Peyer's patch (tissue), 4 donors: ENCODE measurements at regions not wholly inside any gene's neighbourhood (a gene's known extent, or its start where the extent isn't known, plus 50 kb on each side); places are given as distances from the start of the nearest gene placed in this dataset.
"Not testable (repeated sequence)": the region's sequence is repeated elsewhere in the genome, so short reads cannot be mapped to it uniquely, and the experiment has no call there.

Source experiments
- DNase-seq, 3 donors: peaks; one replicate each; pipeline ENCODE4 v3.0.0-alpha.2; 2017 to 2019
- H3K27ac ChIP-seq, 4 donors: fragments of 200-600 bp; sonication (generic); one replicate each; pipeline ENCODE4 v1.5.1; 2016 to 2019
- H3K27me3 ChIP-seq, 2 donors: fragments of 200-600 bp; sonication (generic); one replicate each; pipeline ENCODE4 v1.5.1; 2019
- H3K36me3 ChIP-seq, 3 donors: fragments of 200-600 bp; sonication (generic); one replicate each; pipeline ENCODE4 v1.5.1; 2016 to 2019
- H3K4me1 ChIP-seq, 4 donors: fragments of 200-600 bp; sonication (generic); one replicate each; pipeline ENCODE4 v1.5.1; 2016 to 2019
- H3K4me3 ChIP-seq, 4 donors: fragments of 200-600 bp; sonication (generic); 1 replicate in 3 of 4; 2 replicates in 1 of 4; pipeline ENCODE4 v1.5.1; 2016 to 2019; ENCODE audit warnings: mild to moderate bottlenecking in 1 of 4
- H3K9me3 ChIP-seq, 4 donors: fragments of 200-600 bp; sonication (generic); one replicate each; pipeline ENCODE4 v1.5.1; 2016 to 2019; ENCODE audit warnings: mild to moderate bottlenecking in 1 of 4
- POLR2A ChIP-seq, 2 donors: fragments of 450-650 bp; IDR thresholded peaks; one replicate each; pipeline ENCODE4 v1.5.1; 2017; ENCODE audit warnings: antibody characterized with exemption in 2 of 2, mild to moderate bottlenecking in 2 of 2, moderate library complexity in 2 of 2
- TF ChIP-seq, protein P1 (sequence below), 6 experiments: fragments of 450-650 bp in 4 of 6; fragments of 200-600 bp in 2 of 6; sonication (generic) in 1 of 6; IDR thresholded peaks; one replicate each; pipeline ENCODE4 v1.5.1; 2017 to 2019; ENCODE audit warnings: antibody characterized with exemption in 6 of 6, mild to moderate bottlenecking in 3 of 6, moderate library complexity in 1 of 6

DNA sequence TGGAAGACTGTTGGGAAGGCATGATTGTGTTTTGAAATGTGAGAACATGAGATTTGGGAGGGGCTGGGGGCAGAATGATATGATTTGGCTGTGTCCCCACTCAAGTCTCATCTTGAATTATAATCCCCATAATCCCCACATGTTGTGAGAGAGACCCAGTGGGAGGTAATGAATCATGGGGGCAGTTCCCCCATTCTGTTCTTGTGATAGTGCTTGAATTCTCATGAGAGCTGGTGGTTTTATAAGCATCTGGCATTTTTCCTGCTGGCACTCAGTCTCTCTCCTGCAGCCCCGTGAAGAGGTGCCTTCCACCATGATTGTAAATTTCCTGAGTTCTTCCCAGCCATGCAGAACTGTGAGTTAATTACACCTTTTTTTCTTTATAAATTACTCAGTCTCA lies 430.5 kb downstream of the OTOL1 start:
- no peak for TF ChIP-seq POLR2A (IDR thresholded peaks at IDR 0.05)
- TF ChIP-seq, protein P1, sequence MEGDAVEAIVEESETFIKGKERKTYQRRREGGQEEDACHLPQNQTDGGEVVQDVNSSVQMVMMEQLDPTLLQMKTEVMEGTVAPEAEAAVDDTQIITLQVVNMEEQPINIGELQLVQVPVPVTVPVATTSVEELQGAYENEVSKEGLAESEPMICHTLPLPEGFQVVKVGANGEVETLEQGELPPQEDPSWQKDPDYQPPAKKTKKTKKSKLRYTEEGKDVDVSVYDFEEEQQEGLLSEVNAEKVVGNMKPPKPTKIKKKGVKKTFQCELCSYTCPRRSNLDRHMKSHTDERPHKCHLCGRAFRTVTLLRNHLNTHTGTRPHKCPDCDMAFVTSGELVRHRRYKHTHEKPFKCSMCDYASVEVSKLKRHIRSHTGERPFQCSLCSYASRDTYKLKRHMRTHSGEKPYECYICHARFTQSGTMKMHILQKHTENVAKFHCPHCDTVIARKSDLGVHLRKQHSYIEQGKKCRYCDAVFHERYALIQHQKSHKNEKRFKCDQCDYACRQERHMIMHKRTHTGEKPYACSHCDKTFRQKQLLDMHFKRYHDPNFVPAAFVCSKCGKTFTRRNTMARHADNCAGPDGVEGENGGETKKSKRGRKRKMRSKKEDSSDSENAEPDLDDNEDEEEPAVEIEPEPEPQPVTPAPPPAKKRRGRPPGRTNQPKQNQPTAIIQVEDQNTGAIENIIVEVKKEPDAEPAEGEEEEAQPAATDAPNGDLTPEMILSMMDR (IDR thresholded peaks at IDR 0.05), result no peak
- Histone ChIP-seq H3K4me3 (no peak overlapping the region), H3K9me3 (no peaks in the 10 kb centered on the region), H3K27ac (no peak overlapping the region), H3K4me1 (no peaks in the 10 kb centered on the region), H3K27me3 (no peaks in the 10 kb centered on the region), H3K36me3 (no peaks in the 10 kb centered on the region)
- DNase-seq, result no peak

GRCh38 chr3:161939918-161940620 lies 443.5 kb downstream of the OTOL1 start:
- no peak overlapping the region for H3K27ac ChIP-seq

DNA sequence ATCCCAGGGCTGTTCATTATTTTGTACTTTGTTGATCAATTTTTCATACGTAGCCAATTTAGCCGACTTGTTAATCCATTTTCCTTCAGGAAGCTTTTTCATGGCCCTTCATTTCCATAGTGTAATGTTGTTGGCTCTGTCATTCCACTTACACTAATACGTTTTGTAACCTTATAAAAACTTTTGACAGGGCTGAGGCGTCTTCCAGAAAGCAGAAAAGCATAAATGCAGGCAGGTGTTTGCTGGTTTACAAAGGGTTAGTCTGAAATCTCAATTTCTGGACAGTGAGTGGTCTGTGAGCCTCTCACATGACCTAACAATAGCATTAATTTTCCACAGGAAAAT lies 444.0 kb downstream of the OTOL1 start:
- Histone ChIP-seq H3K4me1 (no peaks in the 10 kb centered on the region), H3K36me3 (no peaks in the 10 kb centered on the region), H3K9me3 (no peaks in the 10 kb centered on the region), H3K4me3 (no peak overlapping the region), H3K27ac (no peak overlapping the region), H3K27me3 (no peaks in the 10 kb centered on the region)
- no peak for DNase-seq
- no peak for TF ChIP-seq POLR2A (IDR thresholded peaks at IDR 0.05)
- TF ChIP-seq, protein P1 (IDR thresholded peaks at IDR 0.05), result no peak

More at GRCh38 chr3:161939918-161940620, 443.5 kb downstream of the OTOL1 start:
- no peak for DNase-seq
- H3K4me1 ChIP-seq, result no peaks in the 10 kb centered on the region
- TF ChIP-seq, protein P1 (IDR thresholded peaks at IDR 0.05), result no peak
- no peak for TF ChIP-seq POLR2A (IDR thresholded peaks at IDR 0.05)
- H3K9me3 ChIP-seq, result no peaks in the 10 kb centered on the region
- H3K27me3 ChIP-seq, result no peaks in the 10 kb centered on the region
- H3K4me3 ChIP-seq, result no peak overlapping the region
- no peaks in the 10 kb centered on the region for H3K36me3 ChIP-seq

GRCh38 chr3:161941891-161942290 lies 445.3 kb downstream of the OTOL1 start:
- H3K27ac ChIP-seq, result no peak overlapping the region
- no peak for DNase-seq
- no peaks in the 10 kb centered on the region for H3K9me3 ChIP-seq
- no peak overlapping the region for H3K4me3 ChIP-seq
- TF ChIP-seq, protein P1 (IDR thresholded peaks at IDR 0.05), result no peak
- TF ChIP-seq POLR2A (IDR thresholded peaks at IDR 0.05), result no peak
- H3K4me1 ChIP-seq, result no peaks in the 10 kb centered on the region
- H3K27me3 ChIP-seq, result no peaks in the 10 kb centered on the region
- no peaks in the 10 kb centered on the region for H3K36me3 ChIP-seq

- not testable (repeated sequence) for H3K4me3 ChIP-seq, H3K27me3 ChIP-seq, H3K36me3 ChIP-seq, H3K27ac ChIP-seq, H3K4me1 ChIP-seq, H3K9me3 ChIP-seq, DNase-seq
These were observed 447.3 kb downstream of the OTOL1 start for GRCh38 chr3:161943801-161944345.

DNA sequence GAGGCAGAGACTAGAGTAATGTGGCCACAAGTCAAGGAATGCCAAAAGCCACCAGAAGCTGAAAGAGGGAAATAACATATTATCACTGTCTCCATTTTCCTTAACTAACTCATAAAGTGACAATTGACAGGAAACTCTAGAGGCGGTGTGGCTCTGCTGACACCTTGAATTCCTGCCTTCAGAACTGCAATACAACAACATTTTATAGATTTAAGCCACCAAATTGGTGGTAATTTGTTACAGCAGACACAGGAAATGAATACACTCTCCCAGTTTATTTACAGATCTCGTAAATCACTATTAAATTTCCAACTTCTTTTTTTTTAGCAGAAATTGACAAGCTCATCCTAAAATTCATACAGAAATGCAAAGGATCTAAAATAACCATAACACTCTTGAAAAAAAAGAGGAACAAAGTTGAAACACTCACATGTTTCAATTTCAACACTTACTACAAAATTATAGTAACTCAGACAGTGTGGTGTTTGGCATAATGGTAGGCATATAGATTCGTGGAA lies 449.9 kb downstream of the OTOL1 start:
- H3K36me3 ChIP-seq, result no peaks in the 10 kb centered on the region
- TF ChIP-seq POLR2A (IDR thresholded peaks at IDR 0.05), result no peak
- TF ChIP-seq, protein P1 (IDR thresholded peaks at IDR 0.05), result no peak
- no peak overlapping the region for H3K4me3 ChIP-seq
- H3K27ac ChIP-seq, result no peak overlapping the region
- H3K4me1 ChIP-seq, result no peaks in the 10 kb centered on the region
- no peaks in the 10 kb centered on the region for H3K27me3 ChIP-seq
- no peak for DNase-seq
- no peaks in the 10 kb centered on the region for H3K9me3 ChIP-seq
